ENCODE measurements at regions not wholly inside any gene's neighbourhood (a gene's known extent, or its start where the extent isn't known, plus 50 kb on each side); places are given as distances from the start of the nearest gene placed in this dataset.

DNA sequence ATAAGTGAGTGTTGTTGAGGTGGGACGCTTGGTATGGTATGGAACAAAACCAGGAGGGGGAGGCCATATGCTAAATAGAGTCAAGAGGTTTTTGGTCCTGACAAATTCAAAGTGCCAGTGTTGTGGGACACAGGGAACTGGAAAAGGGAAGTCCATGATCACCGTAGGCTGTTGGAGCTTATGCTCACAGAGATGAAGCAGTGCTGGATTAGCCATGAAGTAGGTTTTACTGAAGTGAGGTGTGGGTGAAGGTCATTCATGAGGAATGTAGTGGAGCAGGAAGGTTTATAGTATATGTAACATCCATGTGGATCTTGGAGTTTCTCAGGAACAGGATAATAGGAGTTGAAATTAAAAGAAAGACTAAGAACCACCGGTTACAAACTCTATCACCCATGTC lies 256.1 kb upstream of the PITX2 start:
- TF ChIP-seq, protein P1, sequence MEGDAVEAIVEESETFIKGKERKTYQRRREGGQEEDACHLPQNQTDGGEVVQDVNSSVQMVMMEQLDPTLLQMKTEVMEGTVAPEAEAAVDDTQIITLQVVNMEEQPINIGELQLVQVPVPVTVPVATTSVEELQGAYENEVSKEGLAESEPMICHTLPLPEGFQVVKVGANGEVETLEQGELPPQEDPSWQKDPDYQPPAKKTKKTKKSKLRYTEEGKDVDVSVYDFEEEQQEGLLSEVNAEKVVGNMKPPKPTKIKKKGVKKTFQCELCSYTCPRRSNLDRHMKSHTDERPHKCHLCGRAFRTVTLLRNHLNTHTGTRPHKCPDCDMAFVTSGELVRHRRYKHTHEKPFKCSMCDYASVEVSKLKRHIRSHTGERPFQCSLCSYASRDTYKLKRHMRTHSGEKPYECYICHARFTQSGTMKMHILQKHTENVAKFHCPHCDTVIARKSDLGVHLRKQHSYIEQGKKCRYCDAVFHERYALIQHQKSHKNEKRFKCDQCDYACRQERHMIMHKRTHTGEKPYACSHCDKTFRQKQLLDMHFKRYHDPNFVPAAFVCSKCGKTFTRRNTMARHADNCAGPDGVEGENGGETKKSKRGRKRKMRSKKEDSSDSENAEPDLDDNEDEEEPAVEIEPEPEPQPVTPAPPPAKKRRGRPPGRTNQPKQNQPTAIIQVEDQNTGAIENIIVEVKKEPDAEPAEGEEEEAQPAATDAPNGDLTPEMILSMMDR (conservative IDR thresholded peaks at IDR 0.05; ENCODE audit: low read length): no peak
- TF ChIP-seq EZH2phosphoT487 (IDR thresholded peaks at IDR 0.05; ENCODE audit: borderline replicate concordance, low read depth, low read length): no peak

Data from OCI-LY7 (cell line).